GM12865 (cell line): ENCODE measurements at regions not wholly inside any gene's neighbourhood (a gene's known extent, or its start where the extent isn't known, plus 50 kb on each side); places are given as distances from the start of the nearest gene placed in this dataset.

ENCODE experiments used
- DNase-seq: peaks from one replicate; pipeline ENCODE4 v3.0.0; 2010; ENCODE audit warnings: low read depth
- H3K4me3 ChIP-seq: 2 replicates; pipeline ENCODE4 v1.5.1; 2011; ENCODE audit warnings: mild to moderate bottlenecking, low read depth, low read length, control low read depth
- CTCF ChIP-seq: IDR thresholded peaks from 2 replicates; pipeline ENCODE4 v1.5.1; 2011; ENCODE audit warnings: low read length, control low read depth, low read depth, inconsistent platforms; ENCODE audit not compliant: insufficient read depth; ENCODE audit errors: missing control alignments

GRCh38 chr3:135310317-135310716, 515.3 kb downstream of the EPHB1 start:
- H3K4me3 ChIP-seq, result no peak overlapping the region
- no peak for TF ChIP-seq CTCF
- peak; percentile 53 for DNase-seq

- H3K4me3 ChIP-seq, result no peak overlapping the region
- peak; percentile 28 for DNase-seq
- TF ChIP-seq CTCF, result no peak
Observed at GRCh38 chr3:135311699-135312098, 516.6 kb downstream of the EPHB1 start.

GRCh38 chr3:135314237-135314636, 519.2 kb downstream of the EPHB1 start:
- H3K4me3 ChIP-seq, result no peak overlapping the region
- no peak for TF ChIP-seq CTCF
- DNase-seq, result no peak

- no peak for DNase-seq
- H3K4me3 ChIP-seq, result no peak overlapping the region
- TF ChIP-seq CTCF, result no peak
Observed at GRCh38 chr3:135324301-135324700, 529.2 kb downstream of the EPHB1 start.

- no peak for TF ChIP-seq CTCF
- H3K4me3 ChIP-seq, result no peak overlapping the region
- DNase-seq, result no peak
Observed at GRCh38 chr3:135325096-135325495, 530.0 kb downstream of the EPHB1 start.

- TF ChIP-seq CTCF, result no peak
- no peak overlapping the region for H3K4me3 ChIP-seq
- no peak for DNase-seq
Observed at GRCh38 chr3:135325726-135326235, 530.7 kb downstream of the EPHB1 start.

GRCh38 chr3:135326851-135327250, 531.8 kb downstream of the EPHB1 start:
- no peak overlapping the region for H3K4me3 ChIP-seq
- TF ChIP-seq CTCF, result no peak
- no peak for DNase-seq
